DMS153 (cell line): ENCODE measurements at regions not wholly inside any gene's neighbourhood (a gene's known extent, or its start where the extent isn't known, plus 50 kb on each side); places are given as distances from the start of the nearest gene placed in this dataset.
"Not testable (repeated sequence)": the region's sequence is repeated elsewhere in the genome, so short reads cannot be mapped to it uniquely, and the experiment has no call there.

Experiments used
- DNase-seq: peaks from one replicate; lab custom pipeline; 2025; lab: John Stamatoyannopoulos, UW

DNA sequence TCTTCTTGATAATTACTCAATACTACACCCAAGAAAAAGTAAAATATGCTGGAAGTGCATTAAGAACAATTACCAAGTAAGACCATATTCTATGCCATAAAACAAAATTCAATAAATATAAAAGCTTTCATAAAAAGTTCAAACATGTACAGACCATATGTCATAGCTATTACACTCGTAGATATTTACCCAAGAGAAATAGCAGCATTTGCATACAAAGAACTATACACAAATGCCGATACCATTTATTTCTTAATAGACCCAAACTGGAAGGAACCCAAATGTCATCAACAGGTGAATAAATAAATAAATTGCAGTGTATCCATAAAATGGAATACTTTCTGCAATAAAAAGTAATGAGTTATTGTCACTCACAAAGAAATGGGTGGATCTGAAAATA, 78.3 kb upstream of the SLC16A7 start:
- no peak for DNase-seq

- DNase-seq, result no peak
Measured at GRCh38 chr12:59500915-59501314, 94.9 kb upstream of the SLC16A7 start.

DNA sequence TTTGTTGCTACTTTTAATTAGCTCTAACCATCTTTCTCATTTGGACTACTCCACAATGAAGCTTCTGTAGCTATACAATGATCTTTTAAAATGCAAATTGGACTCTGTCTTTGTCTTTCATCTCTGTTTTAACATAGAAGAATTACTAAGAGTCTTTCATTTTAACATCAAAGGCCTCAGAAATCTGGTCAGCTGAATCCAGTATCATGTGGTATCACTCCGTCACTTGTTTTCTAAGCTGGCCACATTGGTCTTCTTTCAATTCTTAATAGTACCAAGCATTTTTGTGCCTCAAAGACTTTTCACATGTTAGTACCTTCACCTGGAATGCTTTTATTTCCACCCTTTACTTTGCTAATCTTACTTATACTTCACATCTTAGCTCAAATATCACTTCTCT, 95.5 kb upstream of the SLC16A7 start:
- DNase-seq, result no peak

DNA sequence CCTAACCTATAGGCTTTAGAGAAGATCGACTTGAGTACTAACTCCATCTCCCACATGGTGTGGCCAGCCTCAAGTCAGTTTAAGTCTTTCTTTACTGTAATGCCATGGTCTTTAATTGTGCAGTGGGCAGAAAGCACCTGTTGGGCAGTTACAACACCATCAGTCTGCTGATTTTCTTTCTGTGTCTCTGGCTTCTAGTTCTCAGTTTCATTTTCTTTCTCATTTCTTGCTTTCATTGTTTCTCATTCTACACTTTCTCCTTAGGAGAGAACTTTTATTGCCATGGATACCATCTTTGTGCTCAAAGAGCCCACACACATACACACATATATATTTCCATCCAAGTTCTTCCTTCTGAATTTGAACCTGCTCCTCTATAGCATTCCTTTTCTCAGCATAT, 96.1 kb upstream of the SLC16A7 start:
- no peak for DNase-seq

DNA sequence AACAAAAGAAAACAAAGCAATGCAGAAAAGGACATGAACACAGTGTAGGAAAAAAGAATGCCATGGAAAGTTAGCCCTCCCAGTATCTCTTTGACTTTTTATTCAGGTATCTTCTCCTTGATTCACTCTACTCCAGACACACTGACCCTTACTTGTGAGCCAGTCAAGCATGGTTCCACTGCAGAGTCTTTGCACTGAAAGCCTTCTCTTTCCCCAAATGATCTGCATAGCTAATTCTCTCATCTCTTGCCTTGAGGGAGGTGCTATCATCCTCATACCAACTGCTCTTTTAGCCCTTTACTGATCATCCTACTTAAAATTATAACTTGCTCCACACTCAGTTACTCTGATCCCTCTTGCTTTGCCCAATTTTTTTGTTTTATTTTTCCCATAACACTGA, 101.2 kb upstream of the SLC16A7 start:
- no peak for DNase-seq

GRCh38 chr12:59491877-59492276, 104.0 kb upstream of the SLC16A7 start:
- DNase-seq, result no peak

- no peak for DNase-seq
Measured at GRCh38 chr12:59486827-59487226, 109.0 kb upstream of the SLC16A7 start.

DNA sequence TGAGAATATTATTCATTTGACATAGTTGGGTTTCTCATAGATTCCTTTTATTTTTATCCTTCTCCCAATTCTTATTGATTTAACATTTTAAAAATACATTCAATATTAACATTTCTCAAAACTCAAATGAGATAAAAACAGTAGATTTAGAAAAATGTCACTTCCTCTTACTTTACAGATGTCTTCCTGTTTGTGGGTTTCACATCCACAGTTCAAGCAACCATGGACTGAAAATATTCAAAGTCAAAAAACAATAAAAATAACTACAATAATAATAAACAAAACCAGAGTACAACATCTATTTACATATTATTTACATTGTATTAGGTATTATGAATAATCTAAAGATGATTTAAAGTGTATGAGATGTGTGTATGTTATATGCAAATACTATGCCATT, 111.3 kb upstream of the SLC16A7 start:
- DNase-seq, result no peak

DNA sequence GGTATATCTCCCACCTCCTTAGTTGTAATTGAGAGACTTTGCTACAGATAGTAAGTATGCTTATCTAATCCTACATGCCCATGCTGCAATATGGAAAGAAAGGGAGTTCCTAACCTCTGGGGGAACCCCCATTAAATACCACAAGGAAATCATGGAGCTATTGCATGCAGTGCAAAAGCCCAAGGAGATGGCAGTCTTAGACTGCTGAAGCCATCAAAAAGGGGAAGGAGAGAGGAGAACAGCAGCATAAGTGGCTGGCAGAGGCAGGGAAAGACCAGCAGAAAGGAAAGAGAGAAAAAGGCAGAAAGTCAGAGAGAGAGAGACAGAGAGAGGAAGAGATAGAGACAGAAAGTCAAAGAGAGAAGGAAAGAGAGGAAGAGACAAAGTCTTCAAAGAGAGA, 121.6 kb upstream of the SLC16A7 start:
- not testable (repeated sequence) for DNase-seq

DNA sequence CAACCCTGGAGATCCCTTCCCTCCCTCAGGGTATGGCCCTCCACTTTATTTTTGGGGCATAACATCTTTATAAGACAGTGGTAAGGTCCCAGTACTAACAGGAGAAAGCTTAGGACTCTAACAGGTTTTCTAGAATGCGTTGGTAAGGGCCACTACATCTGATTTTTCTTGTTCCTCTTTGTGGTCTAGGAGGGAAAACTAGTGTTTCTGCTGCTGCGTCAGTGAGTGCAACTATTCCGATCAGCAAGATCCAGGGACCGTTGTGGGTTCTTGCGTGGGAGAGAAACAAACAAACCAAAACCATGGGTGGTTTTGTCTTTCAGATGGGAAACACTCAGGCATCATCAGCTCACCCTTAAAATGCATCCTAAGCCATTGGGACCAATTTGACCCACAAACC, 123.6 kb upstream of the SLC16A7 start:
- DNase-seq, result no peak

- no peak for DNase-seq
Measured at GRCh38 chr12:59459966-59460660, 135.7 kb upstream of the SLC16A7 start.

GRCh38 chr12:59453475-59453874, 142.4 kb upstream of the SLC16A7 start:
- no peak for DNase-seq

DNA sequence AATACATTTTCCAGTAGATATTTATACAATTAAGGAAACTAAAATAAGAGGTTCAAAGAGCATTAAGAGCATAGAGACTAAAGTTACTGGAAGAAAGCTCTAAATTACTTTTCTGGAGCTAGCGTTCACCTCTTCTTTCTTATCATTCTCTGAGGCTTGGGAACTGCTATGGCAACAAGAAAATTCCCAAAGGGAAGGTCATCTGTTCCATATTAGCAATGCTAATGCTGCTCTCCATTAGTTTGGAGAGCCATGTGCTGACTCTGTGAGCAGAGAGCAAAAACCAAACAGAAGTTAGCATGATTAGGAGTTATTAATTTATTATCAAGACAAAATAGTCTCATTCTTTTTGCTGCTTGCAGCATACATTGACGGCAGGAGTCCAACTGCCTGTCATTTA, 143.1 kb upstream of the SLC16A7 start:
- no peak for DNase-seq

DNA sequence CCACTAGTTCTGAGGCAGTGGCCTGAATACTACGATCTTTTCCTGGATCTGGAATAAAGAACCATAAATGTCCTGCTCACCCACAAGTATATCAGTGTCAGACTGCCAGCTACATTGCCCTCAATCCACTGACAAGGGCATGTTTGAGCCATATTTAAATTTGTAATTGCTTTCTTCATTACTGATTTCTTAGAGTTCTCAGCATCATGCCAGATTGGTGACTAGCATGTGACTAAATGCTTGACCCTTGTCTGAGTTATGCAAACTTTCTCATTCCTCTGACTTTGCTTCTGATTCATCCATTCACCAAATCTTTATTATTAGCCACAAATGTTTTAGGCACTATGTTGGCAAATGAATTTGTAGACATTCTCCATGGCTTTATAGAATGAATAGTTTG, 143.6 kb upstream of the SLC16A7 start:
- DNase-seq, result no peak

DNA sequence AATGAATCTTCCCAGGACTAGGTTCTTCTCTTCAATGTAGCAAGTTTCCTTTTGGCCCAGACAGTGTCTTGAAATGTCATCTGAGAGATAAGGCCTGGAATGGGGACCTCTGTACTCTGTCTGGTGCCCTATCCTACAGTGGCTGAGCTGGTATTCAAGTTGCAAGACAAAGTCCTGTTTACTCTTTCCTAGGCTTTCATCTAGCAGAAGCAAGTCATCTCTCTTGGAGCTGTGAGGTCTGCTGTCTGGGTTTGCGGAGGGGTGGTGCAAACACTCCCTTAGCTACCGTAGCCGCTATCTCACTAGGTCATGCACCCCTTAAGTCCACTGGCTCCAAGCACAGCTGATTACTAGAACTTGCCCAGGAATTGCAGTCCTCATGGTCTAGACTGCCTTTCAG, 149.7 kb upstream of the SLC16A7 start:
- no peak for DNase-seq

- no peak for DNase-seq
Measured at GRCh38 chr12:59444932-59445331, 150.9 kb upstream of the SLC16A7 start.

- DNase-seq, result no peak
Measured at GRCh38 chr12:59432057-59432456, 163.8 kb upstream of the SLC16A7 start.

DNA sequence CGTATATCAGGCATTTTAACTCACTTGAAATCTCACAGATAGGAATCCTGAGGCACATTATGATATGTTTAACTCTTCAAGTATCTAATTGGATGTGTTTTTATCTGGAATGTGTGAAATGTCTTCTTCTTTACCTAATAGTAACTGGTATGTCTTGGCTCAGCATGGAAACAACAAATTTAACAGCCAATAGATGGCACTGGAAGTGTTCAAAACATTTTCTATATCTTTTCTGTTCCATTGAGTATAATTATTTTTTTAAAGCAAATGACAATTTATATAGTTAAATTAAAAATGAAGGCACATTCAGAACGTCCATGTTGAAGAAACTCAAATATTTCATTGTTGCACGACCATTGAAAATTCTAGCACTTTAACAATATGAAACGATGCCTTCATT, 164.6 kb upstream of the SLC16A7 start:
- DNase-seq, result no peak

- no peak for DNase-seq
Measured at GRCh38 chr12:59429766-59430165, 166.1 kb upstream of the SLC16A7 start.

- no peak for DNase-seq
Measured at GRCh38 chr12:59425798-59426197, 170.0 kb upstream of the SLC16A7 start.

GRCh38 chr12:59424666-59425065, 171.2 kb upstream of the SLC16A7 start:
- not testable (repeated sequence) for DNase-seq

DNA sequence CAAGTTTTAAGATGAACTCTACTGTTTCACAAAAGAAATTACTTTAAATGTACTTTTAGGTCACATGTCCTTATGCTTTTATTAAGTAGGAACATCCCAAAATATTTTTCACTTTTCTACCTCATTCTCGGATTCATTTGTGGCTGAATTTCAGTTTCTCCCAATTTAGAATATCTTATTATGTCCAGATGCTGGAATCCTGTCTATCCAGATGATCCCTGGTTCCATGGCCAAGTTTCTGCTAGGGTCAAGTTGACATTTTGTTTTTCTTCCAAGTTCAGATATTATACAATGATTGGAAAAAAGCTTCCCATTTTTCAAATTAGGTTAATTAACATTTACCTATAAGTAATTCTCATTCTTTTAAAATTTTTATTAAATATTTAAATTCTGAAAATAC, 181.8 kb upstream of the SLC16A7 start:
- DNase-seq, result no peak

DNA sequence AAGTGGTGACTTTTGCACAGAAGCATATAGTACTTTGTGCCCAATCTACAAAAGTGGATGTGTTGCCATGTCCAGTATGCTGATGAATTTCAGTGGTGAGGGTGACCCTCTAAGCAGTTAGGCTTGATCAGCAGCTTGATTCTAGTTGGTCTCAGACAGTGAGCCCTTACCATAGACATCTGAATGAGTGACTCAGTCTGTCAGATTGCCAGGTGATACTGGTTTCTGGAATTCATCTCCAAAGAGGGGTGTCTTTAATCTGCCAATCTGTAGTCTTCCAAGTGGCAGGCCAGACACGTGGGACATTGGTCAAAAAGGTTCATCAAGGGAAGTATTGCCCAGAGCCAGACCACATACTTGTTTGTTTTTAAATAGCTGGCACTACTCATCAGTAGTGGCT, 187.4 kb upstream of the SLC16A7 start:
- DNase-seq, result no peak

DNA sequence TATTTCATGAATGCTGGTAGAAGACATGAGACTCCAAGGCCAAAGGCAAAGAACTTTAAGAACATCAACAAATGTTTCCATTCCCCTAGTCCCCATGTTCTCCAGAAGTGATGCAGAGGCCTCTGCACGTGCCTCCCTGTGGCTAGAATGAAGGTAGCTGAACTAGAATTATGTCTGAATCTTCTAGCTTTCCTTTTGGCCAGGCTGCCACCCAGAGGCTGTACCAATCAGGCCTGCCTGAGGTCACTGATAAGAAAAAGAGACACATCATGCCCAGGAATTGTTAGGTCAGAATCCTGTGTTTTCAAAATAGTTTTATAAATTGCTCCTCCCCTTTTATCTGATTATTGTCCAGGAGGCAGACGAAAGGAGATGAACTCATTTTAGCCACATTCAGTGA, 188.0 kb upstream of the SLC16A7 start:
- no peak for DNase-seq

- no peak for DNase-seq
Measured at GRCh38 chr12:59405992-59406391, 189.8 kb upstream of the SLC16A7 start.
